Neural cell (in vitro differentiated cells): ENCODE measurements at regions not wholly inside any gene's neighbourhood (a gene's known extent, or its start where the extent isn't known, plus 50 kb on each side); places are given as distances from the start of the nearest gene placed in this dataset.

Experiments used
- H2AFZ ChIP-seq: fragments of 200-600, 300-800 bp; sonication (generic), shearing (Covaris generic); 2 replicates; pipeline ENCODE4 v1.6.0; 2014; ENCODE audit warnings: low read depth, mild to moderate bottlenecking, antibody characterized with exemption, low read length, moderate library complexity
- H3F3A ChIP-seq: fragments of 200-600 bp; shearing (Covaris generic); 2 replicates; pipeline ENCODE4 v1.6.1; 2016; ENCODE audit warnings: mild to moderate bottlenecking, moderate library complexity, mixed read lengths, antibody characterized with exemption, low read length; ENCODE audit not compliant: insufficient read depth, poor library complexity, severe bottlenecking
- H3K27ac ChIP-seq: fragments of 200-600, 300-800 bp; sonication (generic), shearing (Covaris generic); 2 replicates; pipeline ENCODE4 v1.5.1; 2014; ENCODE audit warnings: mild to moderate bottlenecking, low read length, moderate library complexity
- H3K27me3 ChIP-seq: fragments of 300-800, 200-600 bp; sonication (generic), shearing (Covaris generic); 2 replicates; pipeline ENCODE4 v1.6.0; 2014; ENCODE audit warnings: mild to moderate bottlenecking, low read depth, low read length, moderate library complexity; ENCODE audit not compliant: insufficient read depth
- H3K36me3 ChIP-seq: fragments of 300-800, 200-600 bp; sonication (generic), shearing (Covaris generic); 2 replicates; pipeline ENCODE4 v1.5.1; 2014; ENCODE audit warnings: mild to moderate bottlenecking, antibody characterized with exemption, low read length, moderate library complexity; ENCODE audit not compliant: insufficient read depth
- H3K4me2 ChIP-seq: fragments of 300-800, 200-600 bp; sonication (generic), shearing (Covaris generic); 2 replicates; pipeline ENCODE4 v1.6.0; 2014; ENCODE audit warnings: mild to moderate bottlenecking, low read length
- H3K4me3 ChIP-seq: fragments of 300-800, 200-600 bp; sonication (generic), shearing (Covaris generic); 2 replicates; pipeline ENCODE4 v1.5.1; 2014; ENCODE audit warnings: mild to moderate bottlenecking, low read length, moderate library complexity
- H3K79me2 ChIP-seq: fragments of 200-600 bp; shearing (Covaris generic); replicated peaks from 2 replicates; pipeline ENCODE4 v1.6.0; 2014; ENCODE audit warnings: mild to moderate bottlenecking, low read length, moderate library complexity; ENCODE audit not compliant: insufficient read depth
- H3K9ac ChIP-seq: fragments of 300-800, 200-600 bp; sonication (generic), shearing (Covaris generic); 2 replicates; pipeline ENCODE4 v1.6.1; 2016; ENCODE audit warnings: mild to moderate bottlenecking, low read length, mixed read lengths
- H3K9me2 ChIP-seq: fragments of 200-600 bp; shearing (Covaris generic); 2 replicates; pipeline ENCODE4 v1.6.1; 2016; ENCODE audit warnings: mild to moderate bottlenecking, low read length, mixed read lengths; ENCODE audit not compliant: insufficient read depth
- H3K9me3 ChIP-seq: fragments of 200-600, 300-800 bp; sonication (generic), shearing (Covaris generic); 2 replicates; pipeline ENCODE4 v1.6.1; 2016; ENCODE audit warnings: mild to moderate bottlenecking, mixed run types, low read length, moderate library complexity, mixed read lengths
- H4K20me1 ChIP-seq: fragments of 200-600 bp; shearing (Covaris generic); 2 replicates; pipeline ENCODE4 v1.6.1; 2016; ENCODE audit warnings: mild to moderate bottlenecking, mixed run types; ENCODE audit not compliant: insufficient read depth
- CTCF ChIP-seq: fragments of 450-650 bp; IDR thresholded peaks from 2 replicates; pipeline ENCODE4 v1.5.1; 2014; ENCODE audit warnings: antibody characterized with exemption, mild to moderate bottlenecking, moderate library complexity; ENCODE audit not compliant: poor library complexity, severe bottlenecking
- EP300 ChIP-seq: fragments of 450-650 bp; conservative IDR thresholded peaks from 2 replicates; pipeline ENCODE4 v1.6.1; 2014; ENCODE audit warnings: antibody characterized with exemption, mild to moderate bottlenecking, moderate library complexity; ENCODE audit not compliant: poor library complexity, severe bottlenecking
- EZH2 ChIP-seq: fragments of 200-600, 300-800 bp; shearing (Covaris generic), sonication (generic); IDR thresholded peaks from 2 replicates; pipeline ENCODE4 v1.6.1; 2014; ENCODE audit warnings: antibody characterized with exemption, low read length, borderline replicate concordance, mild to moderate bottlenecking; ENCODE audit not compliant: insufficient read depth, poor library complexity, severe bottlenecking
- MXI1 ChIP-seq: fragments of 450-650 bp; conservative IDR thresholded peaks from 2 replicates; pipeline ENCODE4 v1.6.1; 2014; ENCODE audit warnings: antibody characterized with exemption, mild to moderate bottlenecking; ENCODE audit not compliant: poor library complexity, severe bottlenecking
- POLR2AphosphoS5 ChIP-seq: IDR thresholded peaks from 2 replicates; pipeline ENCODE4 v1.6.1; 2012
- RAD21 ChIP-seq: fragments of 450-650 bp; conservative IDR thresholded peaks from 2 replicates; pipeline ENCODE4 v1.6.1; 2014; ENCODE audit warnings: antibody characterized with exemption, mild to moderate bottlenecking, moderate library complexity
- REST ChIP-seq: IDR thresholded peaks from 2 replicates; pipeline ENCODE4 v1.6.1; 2012; ENCODE audit warnings: borderline replicate concordance
- SMC3 ChIP-seq: fragments of 450-650 bp; conservative IDR thresholded peaks from 2 replicates; pipeline ENCODE4 v1.6.1; 2014; ENCODE audit warnings: antibody characterized with exemption, mild to moderate bottlenecking, moderate library complexity; ENCODE audit not compliant: poor library complexity
- TAF1 ChIP-seq: IDR thresholded peaks from 2 replicates; pipeline ENCODE4 v1.6.1; 2012; ENCODE audit warnings: low read depth

GRCh38 chr13:60663788-60664187, 266.8 kb downstream of the TDRD3 start:
- H2AFZ ChIP-seq = no peak overlapping the region
- H3K27ac ChIP-seq = no peak overlapping the region
- no peak overlapping the region for H3K4me2 ChIP-seq
- H3K36me3 ChIP-seq = no peaks in the 10 kb centered on the region
- H4K20me1 ChIP-seq = no peaks in the 10 kb centered on the region
- H3K9me3 ChIP-seq = no peaks in the 10 kb centered on the region
- no peaks in the 10 kb centered on the region for H3K27me3 ChIP-seq
- H3K9me2 ChIP-seq = no peaks in the 10 kb centered on the region
- no peak overlapping the region for H3K9ac ChIP-seq
- TF ChIP-seq CTCF = no peak
- no peak for TF ChIP-seq SMC3
- TF ChIP-seq EP300 = no peak
- TF ChIP-seq EZH2 = no peak
- TF ChIP-seq REST = no peak
- TF ChIP-seq MXI1 = no peak
- TF ChIP-seq POLR2AphosphoS5 = no peak
- no peak for TF ChIP-seq RAD21
- no peak for TF ChIP-seq TAF1
- no peak overlapping the region for H3K4me3 ChIP-seq
- H3F3A ChIP-seq = no peaks in the 10 kb centered on the region
- no peaks in the 10 kb centered on the region for H3K79me2 ChIP-seq

GRCh38 chr13:60662595-60662994, 265.6 kb downstream of the TDRD3 start:
- no peaks in the 10 kb centered on the region for H3K9me2 ChIP-seq
- no peaks in the 10 kb centered on the region for H3F3A ChIP-seq
- H3K9me3 ChIP-seq = no peaks in the 10 kb centered on the region
- H2AFZ ChIP-seq = no peak overlapping the region
- H3K27ac ChIP-seq = no peak overlapping the region
- no peaks in the 10 kb centered on the region for H3K36me3 ChIP-seq
- H3K4me3 ChIP-seq = no peak overlapping the region
- H4K20me1 ChIP-seq = no peaks in the 10 kb centered on the region
- no peak overlapping the region for H3K9ac ChIP-seq
- no peak for TF ChIP-seq REST
- TF ChIP-seq POLR2AphosphoS5 = no peak
- TF ChIP-seq MXI1 = no peak
- TF ChIP-seq EZH2 = no peak
- no peak for TF ChIP-seq EP300
- no peak for TF ChIP-seq CTCF
- no peak for TF ChIP-seq RAD21
- no peak for TF ChIP-seq SMC3
- TF ChIP-seq TAF1 = no peak
- H3K27me3 ChIP-seq = no peaks in the 10 kb centered on the region
- no peaks in the 10 kb centered on the region for H3K79me2 ChIP-seq
- no peak overlapping the region for H3K4me2 ChIP-seq
